ENCODE measurements at regions not wholly inside any gene's neighbourhood (a gene's known extent, or its start where the extent isn't known, plus 50 kb on each side); places are given as distances from the start of the nearest gene placed in this dataset.

- TF ChIP-seq CTCF (IDR thresholded peaks at IDR 0.05) (no peak), POLR2A (IDR thresholded peaks at IDR 0.05) (no peak)
Measured at GRCh38 chr3:107962946-107963345, 127.9 kb downstream of the CD47 start.

Data from uterus (tissue), 2 donors.